GM18502 (cell line): ENCODE measurements at regions not wholly inside any gene's neighbourhood (a gene's known extent, or its start where the extent isn't known, plus 50 kb on each side); places are given as distances from the start of the nearest gene placed in this dataset.
"Not testable (repeated sequence)": the region's sequence is repeated elsewhere in the genome, so short reads cannot be mapped to it uniquely, and the experiment has no call there.

Source experiments
- ATAC-seq: cut with Tn5 transposase; IDR thresholded peaks from one replicate; pipeline ENCODE4 v1.9.1; 2021; ENCODE audit warnings: mild to moderate bottlenecking; ENCODE audit not compliant: unreplicated experiment, poor library complexity

- ATAC-seq: no peak
These were observed 386.8 kb downstream of the PTH2R start for GRCh38 chr2:208793434-208793833.

- no peak for ATAC-seq
These were observed 387.8 kb downstream of the PTH2R start for GRCh38 chr2:208794288-208794975.

- no peak for ATAC-seq
These were observed 392.1 kb downstream of the PTH2R start for GRCh38 chr2:208798698-208799097.

GRCh38 chr2:208799397-208799796 lies 392.8 kb downstream of the PTH2R start:
- ATAC-seq: no peak

GRCh38 chr2:208800887-208801286 lies 394.3 kb downstream of the PTH2R start:
- not testable (repeated sequence) for ATAC-seq

GRCh38 chr2:208807756-208808155 lies 401.2 kb downstream of the PTH2R start:
- no peak for ATAC-seq

- not testable (repeated sequence) for ATAC-seq
These were observed 405.3 kb downstream of the PTH2R start for GRCh38 chr2:208811885-208812284.

- no peak for ATAC-seq
These were observed 412.6 kb downstream of the PTH2R start for GRCh38 chr2:208819190-208819589.

- ATAC-seq: peak; percentile 73
These were observed 413.6 kb downstream of the PTH2R start for GRCh38 chr2:208820014-208820688.

GRCh38 chr2:208827109-208827508 lies 420.5 kb downstream of the PTH2R start:
- ATAC-seq: no peak

- ATAC-seq: no peak
These were observed 421.1 kb downstream of the PTH2R start for GRCh38 chr2:208827549-208828221.

- no peak for ATAC-seq
These were observed 423.6 kb downstream of the PTH2R start for GRCh38 chr2:208830203-208830602.

- ATAC-seq: no peak
These were observed 441.1 kb downstream of the PTH2R start for GRCh38 chr2:208847651-208848050.

GRCh38 chr2:208854717-208855116 lies 448.1 kb downstream of the PTH2R start:
- ATAC-seq: no peak

- no peak for ATAC-seq
These were observed 460.8 kb downstream of the PTH2R start for GRCh38 chr2:208867374-208867773.

GRCh38 chr2:208872591-208872990 lies 466.0 kb downstream of the PTH2R start:
- peak; percentile 66 for ATAC-seq

GRCh38 chr2:208879666-208880065 lies 473.1 kb downstream of the PTH2R start:
- ATAC-seq: no peak

- ATAC-seq: no peak
These were observed 473.6 kb downstream of the PTH2R start for GRCh38 chr2:208880171-208880570.

GRCh38 chr2:208890486-208890885 lies 483.9 kb downstream of the PTH2R start:
- no peak for ATAC-seq

GRCh38 chr2:208892203-208892602 lies 485.6 kb downstream of the PTH2R start:
- ATAC-seq: no peak

- ATAC-seq: no peak
These were observed 499.7 kb downstream of the PTH2R start for GRCh38 chr2:208906330-208906729.
